Panc1 (cell line): ENCODE measurements at regions not wholly inside any gene's neighbourhood (a gene's known extent, or its start where the extent isn't known, plus 50 kb on each side); places are given as distances from the start of the nearest gene placed in this dataset.

Experiments
- ATAC-seq: fragments of 200-7000 bp; cut with Tn5 transposase; 2 replicates; pipeline ENCODE4 v1.9.1; 2020; ENCODE audit warnings: mild to moderate bottlenecking, moderate library complexity
- BruUV-seq: library from RNA; stranded (reverse); fragments of 400-500 nt; replicated peaks from 2 replicates; lab custom pipeline; 2021; lab: Mats Ljungman, UMichigan
- CTCF ChIA-PET: fragments of 300-600 bp; sonication (Branson Sonifier 250); formaldehyde crosslinking; loops from one replicate; lab custom pipeline; 2022; ENCODE audit warnings: antibody characterized with exemption; lab: Charles Lee
- POLR2A ChIA-PET: fragments of 300-600 bp; sonication (Branson Sonifier 250); formaldehyde crosslinking; loops from one replicate; lab custom pipeline; 2022; ENCODE audit warnings: antibody characterized with exemption; lab: Charles Lee
- DNase-seq: peaks from one replicate; pipeline ENCODE4 v3.0.0-alpha.2; 2010; ENCODE audit warnings: low read depth, low spot score
- H3K27ac ChIP-seq: 2 replicates; pipeline ENCODE4 v1.5.1; 2011; ENCODE audit warnings: mild to moderate bottlenecking, low read length, inconsistent platforms
- H3K27me3 ChIP-seq: fragments of 200-500 bp; sonication (Bioruptor generic); 2 replicates; pipeline ENCODE4 v1.6.0; 2014; ENCODE audit warnings: low read length, inconsistent platforms; ENCODE audit not compliant: control insufficient read depth, insufficient read depth
- H3K36me3 ChIP-seq: fragments of 200-500 bp; sonication (Bioruptor generic); 2 replicates; pipeline ENCODE4 v1.5.1; 2014; ENCODE audit warnings: inconsistent platforms, mild to moderate bottlenecking, low read length, moderate library complexity; ENCODE audit not compliant: control insufficient read depth, insufficient read depth
- H3K4me1 ChIP-seq: 2 replicates; pipeline ENCODE4 v1.5.1; 2011; ENCODE audit warnings: inconsistent platforms, mild to moderate bottlenecking, low read length, moderate library complexity; ENCODE audit not compliant: control insufficient read depth, insufficient read depth
- H3K4me3 ChIP-seq, 2 experiments: 2 replicates each; pipeline ENCODE4 v1.5.1; 2011 to 2012; ENCODE audit warnings: low read depth in 2 of 2, low read length in 2 of 2, mild to moderate bottlenecking in 2 of 2, inconsistent platforms in 1 of 2, moderate library complexity in 1 of 2
- H3K9me3 ChIP-seq: fragments of 200-500 bp; sonication (Bioruptor generic); 2 replicates; pipeline ENCODE4 v1.5.1; 2014; ENCODE audit warnings: low read depth, mild to moderate bottlenecking, inconsistent platforms, low read length, moderate library complexity; ENCODE audit not compliant: control insufficient read depth, insufficient read depth
- POLR2AphosphoS5 ChIP-seq: IDR thresholded peaks from 2 replicates; pipeline ENCODE4 v1.6.1; 2012; ENCODE audit warnings: mild to moderate bottlenecking, low read depth, low read length, moderate library complexity
- SIN3A ChIP-seq: IDR thresholded peaks from 2 replicates; pipeline ENCODE4 v1.6.1; 2012; ENCODE audit warnings: low read depth, mild to moderate bottlenecking, low read length, moderate library complexity, borderline replicate concordance; ENCODE audit not compliant: insufficient read depth
- TCF7L2 ChIP-seq: IDR thresholded peaks from 2 replicates; pipeline ENCODE4 v1.6.1; 2011; ENCODE audit warnings: mild to moderate bottlenecking, low read depth, low read length, inconsistent platforms
- in situ Hi-C: cut with HindIII; loops from 2 replicates; pipeline ENCODE4 v1.10.0; 2016; ENCODE audit warnings: low sequenced_read_pairs, low pct_unique_long_range_greater_than_20kb
- intact Hi-C: fragments of 100-400 bp; cut with micrococcal nuclease; formaldehyde crosslinking; loops from one replicate; pipeline ENCODE4 v1.10.0; 2022; ENCODE audit not compliant: unreplicated experiment
- TF ChIP-seq, protein P1 (sequence below), 2 experiments: IDR thresholded peaks; 2 replicates each; pipeline ENCODE4 v1.6.1; 2011 to 2012; ENCODE audit warnings: low read depth in 2 of 2, control low read depth in 1 of 2, low read length in 1 of 2, mild to moderate bottlenecking in 1 of 2, moderate library complexity in 1 of 2; ENCODE audit not compliant: insufficient read depth in 1 of 2
- TF ChIP-seq, protein P2 (sequence below): fragments of 450-650 bp; IDR thresholded peaks from 2 replicates; pipeline ENCODE4 v1.5.1; 2017; ENCODE audit warnings: mild to moderate bottlenecking

DNA sequence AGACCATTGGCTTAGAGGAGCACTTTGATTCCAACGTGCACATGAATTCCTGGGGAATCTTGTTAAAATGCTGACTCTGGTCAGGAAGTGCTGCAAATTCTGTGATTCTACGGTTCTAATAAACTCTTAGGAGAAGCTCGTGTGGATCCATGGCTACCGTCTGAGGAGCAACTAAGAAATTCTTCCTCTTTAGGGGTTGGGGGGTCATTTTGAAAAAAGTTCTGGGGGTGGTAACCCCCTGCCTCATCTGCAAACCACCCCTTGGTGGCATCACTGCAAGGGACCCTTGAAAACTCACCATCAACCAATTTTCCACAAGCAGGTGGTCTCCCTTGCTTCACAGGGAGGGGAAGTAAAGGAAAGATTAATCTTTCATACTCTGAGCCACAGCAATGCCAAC lies 52.2 kb upstream of the IGF1R start:
- BruUV-seq, result no TSS peak
- DNase-seq, result no peak
- TF ChIP-seq, protein P1, sequence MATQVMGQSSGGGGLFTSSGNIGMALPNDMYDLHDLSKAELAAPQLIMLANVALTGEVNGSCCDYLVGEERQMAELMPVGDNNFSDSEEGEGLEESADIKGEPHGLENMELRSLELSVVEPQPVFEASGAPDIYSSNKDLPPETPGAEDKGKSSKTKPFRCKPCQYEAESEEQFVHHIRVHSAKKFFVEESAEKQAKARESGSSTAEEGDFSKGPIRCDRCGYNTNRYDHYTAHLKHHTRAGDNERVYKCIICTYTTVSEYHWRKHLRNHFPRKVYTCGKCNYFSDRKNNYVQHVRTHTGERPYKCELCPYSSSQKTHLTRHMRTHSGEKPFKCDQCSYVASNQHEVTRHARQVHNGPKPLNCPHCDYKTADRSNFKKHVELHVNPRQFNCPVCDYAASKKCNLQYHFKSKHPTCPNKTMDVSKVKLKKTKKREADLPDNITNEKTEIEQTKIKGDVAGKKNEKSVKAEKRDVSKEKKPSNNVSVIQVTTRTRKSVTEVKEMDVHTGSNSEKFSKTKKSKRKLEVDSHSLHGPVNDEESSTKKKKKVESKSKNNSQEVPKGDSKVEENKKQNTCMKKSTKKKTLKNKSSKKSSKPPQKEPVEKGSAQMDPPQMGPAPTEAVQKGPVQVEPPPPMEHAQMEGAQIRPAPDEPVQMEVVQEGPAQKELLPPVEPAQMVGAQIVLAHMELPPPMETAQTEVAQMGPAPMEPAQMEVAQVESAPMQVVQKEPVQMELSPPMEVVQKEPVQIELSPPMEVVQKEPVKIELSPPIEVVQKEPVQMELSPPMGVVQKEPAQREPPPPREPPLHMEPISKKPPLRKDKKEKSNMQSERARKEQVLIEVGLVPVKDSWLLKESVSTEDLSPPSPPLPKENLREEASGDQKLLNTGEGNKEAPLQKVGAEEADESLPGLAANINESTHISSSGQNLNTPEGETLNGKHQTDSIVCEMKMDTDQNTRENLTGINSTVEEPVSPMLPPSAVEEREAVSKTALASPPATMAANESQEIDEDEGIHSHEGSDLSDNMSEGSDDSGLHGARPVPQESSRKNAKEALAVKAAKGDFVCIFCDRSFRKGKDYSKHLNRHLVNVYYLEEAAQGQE (IDR thresholded peaks at IDR 0.05; ENCODE audit: insufficient read depth in 1 of 2, low read depth in 2 of 2, low read length in 1 of 2), result no peak
- TF ChIP-seq SIN3A (no peak), TCF7L2 (no peak), POLR2AphosphoS5 (no peak)
- TF ChIP-seq, protein P2, sequence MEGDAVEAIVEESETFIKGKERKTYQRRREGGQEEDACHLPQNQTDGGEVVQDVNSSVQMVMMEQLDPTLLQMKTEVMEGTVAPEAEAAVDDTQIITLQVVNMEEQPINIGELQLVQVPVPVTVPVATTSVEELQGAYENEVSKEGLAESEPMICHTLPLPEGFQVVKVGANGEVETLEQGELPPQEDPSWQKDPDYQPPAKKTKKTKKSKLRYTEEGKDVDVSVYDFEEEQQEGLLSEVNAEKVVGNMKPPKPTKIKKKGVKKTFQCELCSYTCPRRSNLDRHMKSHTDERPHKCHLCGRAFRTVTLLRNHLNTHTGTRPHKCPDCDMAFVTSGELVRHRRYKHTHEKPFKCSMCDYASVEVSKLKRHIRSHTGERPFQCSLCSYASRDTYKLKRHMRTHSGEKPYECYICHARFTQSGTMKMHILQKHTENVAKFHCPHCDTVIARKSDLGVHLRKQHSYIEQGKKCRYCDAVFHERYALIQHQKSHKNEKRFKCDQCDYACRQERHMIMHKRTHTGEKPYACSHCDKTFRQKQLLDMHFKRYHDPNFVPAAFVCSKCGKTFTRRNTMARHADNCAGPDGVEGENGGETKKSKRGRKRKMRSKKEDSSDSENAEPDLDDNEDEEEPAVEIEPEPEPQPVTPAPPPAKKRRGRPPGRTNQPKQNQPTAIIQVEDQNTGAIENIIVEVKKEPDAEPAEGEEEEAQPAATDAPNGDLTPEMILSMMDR, result no peak
- Histone ChIP-seq H3K27ac (no peak overlapping the region), H3K36me3 (no peaks in the 10 kb centered on the region), H3K9me3 (no peaks in the 10 kb centered on the region), H3K27me3 (no peaks in the 10 kb centered on the region), H3K4me1 (peaks cover 21% of the 10 kb centered on the region), H3K4me3 (no peak overlapping the region)
- no peak for ATAC-seq
- in situ Hi-C loops, result no loop called here
- CTCF ChIA-PET, result no interaction called here
- intact Hi-C loops, result no loop called here
- POLR2A ChIA-PET, result no interaction called here

DNA sequence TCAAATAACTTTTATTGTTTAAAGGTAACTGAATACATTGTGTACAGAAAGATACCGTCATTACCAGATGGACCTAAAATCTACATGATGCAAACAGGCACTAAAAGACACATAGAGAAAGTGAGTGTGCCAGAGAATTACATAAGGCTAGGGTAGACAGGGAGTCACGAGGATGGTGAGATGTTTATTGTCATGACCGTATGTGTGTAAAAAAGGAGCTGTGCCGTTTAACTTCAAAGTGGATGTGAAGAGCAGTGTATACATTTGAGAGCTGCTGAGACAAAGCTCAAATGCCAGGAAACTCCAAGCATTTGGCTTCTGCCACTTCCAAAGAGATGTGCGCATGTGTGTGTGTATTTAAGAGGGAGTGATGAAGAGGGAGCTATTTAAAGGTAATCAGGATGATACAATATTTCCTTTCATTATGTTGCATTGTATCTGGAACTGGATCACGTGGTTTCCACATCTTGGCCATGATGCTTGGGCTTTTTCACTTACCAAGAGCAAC lies 51.4 kb upstream of the IGF1R start:
- no peaks in the 10 kb centered on the region for H3K27me3 ChIP-seq
- DNase-seq, result no peak
- H3K27ac ChIP-seq, result no peak overlapping the region
- BruUV-seq, result no TSS peak
- TF ChIP-seq, protein P2, result no peak
- no peak for TF ChIP-seq SIN3A
- no peak for TF ChIP-seq POLR2AphosphoS5
- TF ChIP-seq, protein P1 (IDR thresholded peaks at IDR 0.05; ENCODE audit: insufficient read depth in 1 of 2, low read depth in 2 of 2, low read length in 1 of 2), result no peak
- no peak for TF ChIP-seq TCF7L2
- ChIA-PET CTCF (interaction anchor here (0.5 to 0.7 kb wide), 2 partner anchors 25 to 84 kb away, joined by 4 to 5 read pairs; no protein-coding TSS in a partner anchor), POLR2A (interaction anchor here (1.1 kb wide), 1 partner anchor 21 kb away, joined by 5 read pairs; no protein-coding TSS in a partner anchor)
- no peak overlapping the region for H3K4me3 ChIP-seq
- no peak for ATAC-seq
- H3K9me3 ChIP-seq, result no peaks in the 10 kb centered on the region
- in situ Hi-C loops, result no loop called here
- intact Hi-C loops, result no loop called here
- H3K4me1 ChIP-seq, result peaks cover 21% of the 10 kb centered on the region
- no peaks in the 10 kb centered on the region for H3K36me3 ChIP-seq
